HG02610 (cell line): ENCODE measurements at regions not wholly inside any gene's neighbourhood (a gene's known extent, or its start where the extent isn't known, plus 50 kb on each side); places are given as distances from the start of the nearest gene placed in this dataset.
A peak's percentile ranks its signal among the peaks of the same experiment; 100 is the strongest.
"Not testable (repeated sequence)": the region's sequence is repeated elsewhere in the genome, so short reads cannot be mapped to it uniquely, and the experiment has no call there.

Source experiments
- ATAC-seq: cut with Tn5 transposase; IDR thresholded peaks from one replicate; pipeline ENCODE4 v1.9.1; 2021; ENCODE audit warnings: mild to moderate bottlenecking, moderate library complexity; ENCODE audit not compliant: unreplicated experiment

GRCh38 chr4:65007841-65008439 lies 598.7 kb upstream of the TECRL start:
- ATAC-seq = no peak

GRCh38 chr4:64975177-64975576 lies 565.9 kb upstream of the TECRL start:
- ATAC-seq = no peak

- no peak for ATAC-seq
These were observed 559.8 kb upstream of the TECRL start for GRCh38 chr4:64969081-64969480.

GRCh38 chr4:64967286-64967685 lies 558.0 kb upstream of the TECRL start:
- ATAC-seq = no peak

- no peak for ATAC-seq
These were observed 551.3 kb upstream of the TECRL start for GRCh38 chr4:64960516-64960915.

GRCh38 chr4:64940698-64941097 lies 531.4 kb upstream of the TECRL start:
- ATAC-seq = no peak

GRCh38 chr4:64935469-64936001 lies 526.3 kb upstream of the TECRL start:
- no peak for ATAC-seq

GRCh38 chr4:64911846-64912245 lies 502.6 kb upstream of the TECRL start:
- ATAC-seq = no peak

GRCh38 chr4:64903986-64904385 lies 494.7 kb upstream of the TECRL start:
- ATAC-seq = no peak

- ATAC-seq = no peak
These were observed 490.3 kb upstream of the TECRL start for GRCh38 chr4:64899563-64899962.

GRCh38 chr4:64899030-64899429 lies 489.8 kb upstream of the TECRL start:
- not testable (repeated sequence) for ATAC-seq

GRCh38 chr4:64897683-64898082 lies 488.4 kb upstream of the TECRL start:
- ATAC-seq = no peak

GRCh38 chr4:64895031-64895430 lies 485.8 kb upstream of the TECRL start:
- ATAC-seq = no peak

GRCh38 chr4:64893205-64893604 lies 484.0 kb upstream of the TECRL start:
- ATAC-seq = no peak

GRCh38 chr4:64889906-64890610 lies 480.8 kb upstream of the TECRL start:
- ATAC-seq = no peak

GRCh38 chr4:64883087-64883807 lies 474.0 kb upstream of the TECRL start:
- ATAC-seq = no peak

- ATAC-seq = peak; percentile 64
These were observed 473.2 kb upstream of the TECRL start for GRCh38 chr4:64882311-64883086.

- ATAC-seq = no peak
These were observed 471.3 kb upstream of the TECRL start for GRCh38 chr4:64880557-64880956.

GRCh38 chr4:64876021-64876420 lies 466.8 kb upstream of the TECRL start:
- no peak for ATAC-seq

- ATAC-seq = no peak
These were observed 461.3 kb upstream of the TECRL start for GRCh38 chr4:64870558-64870957.

GRCh38 chr4:64857815-64858214 lies 448.6 kb upstream of the TECRL start:
- ATAC-seq = no peak
